H1 (cell line): ENCODE measurements at regions not wholly inside any gene's neighbourhood (a gene's known extent, or its start where the extent isn't known, plus 50 kb on each side); places are given as distances from the start of the nearest gene placed in this dataset.

Experiments
- CBX5 ChIP-seq: fragments of 300-800, 300-1000 bp; sonication (generic); IDR thresholded peaks from 2 replicates; pipeline ENCODE4 v1.7.1; 2016; ENCODE audit warnings: antibody characterized with exemption, low read length, low read depth
- CHD7 ChIP-seq: fragments of 300-600 bp; sonication (generic); IDR thresholded peaks from 2 replicates; pipeline ENCODE4 v1.7.1; 2012; ENCODE audit warnings: low read length, moderate library complexity, mild to moderate bottlenecking, inconsistent platforms; ENCODE audit not compliant: insufficient replicate concordance
- GABPA ChIP-seq: IDR thresholded peaks from 2 replicates; pipeline ENCODE4 v1.6.1; 2011; ENCODE audit warnings: mild to moderate bottlenecking, low read length, moderate library complexity, borderline replicate concordance; ENCODE audit not compliant: insufficient read depth
- NANOG ChIP-seq: IDR thresholded peaks from 2 replicates; pipeline ENCODE4 v1.6.1; 2011; ENCODE audit warnings: low read length, low read depth, mild to moderate bottlenecking, inconsistent platforms; ENCODE audit not compliant: insufficient read depth, poor library complexity, severe bottlenecking
- NRF1 ChIP-seq: IDR thresholded peaks from 2 replicates; pipeline ENCODE4 v1.6.1; 2011; ENCODE audit warnings: mild to moderate bottlenecking, low read depth, low read length, improper control_type of control experiment
- RBBP5 ChIP-seq: IDR thresholded peaks from 2 replicates; pipeline ENCODE4 v1.7.1; 2012; ENCODE audit warnings: low read depth, mild to moderate bottlenecking, inconsistent platforms, low read length, moderate library complexity, borderline replicate concordance
- SRF ChIP-seq: IDR thresholded peaks from 2 replicates; pipeline ENCODE4 v1.6.1; 2011; ENCODE audit warnings: mild to moderate bottlenecking, low read depth, low read length, moderate library complexity
- TEAD4 ChIP-seq: IDR thresholded peaks from 2 replicates; pipeline ENCODE4 v1.6.1; 2012; ENCODE audit warnings: low read depth, low read length, inconsistent platforms, mixed read lengths

- TF ChIP-seq CHD7 (no peak), NRF1 (no peak), RBBP5 (no peak), NANOG (no peak), GABPA (no peak), SRF (no peak), TEAD4 (no peak), CBX5 (no peak)
These were observed 72.4 kb downstream of the DMRTA2 start (continued) for GRCh38 chr1:50350868-50351267.
